Hematopoietic multipotent progenitor cell (in vitro differentiated cells): ENCODE measurements at regions not wholly inside any gene's neighbourhood (a gene's known extent, or its start where the extent isn't known, plus 50 kb on each side); places are given as distances from the start of the nearest gene placed in this dataset.
A peak's percentile ranks its signal among the peaks of the same experiment; 100 is the strongest.
"Not testable (repeated sequence)": the region's sequence is repeated elsewhere in the genome, so short reads cannot be mapped to it uniquely, and the experiment has no call there.

ENCODE experiments used
- DNase-seq, 3 donors: peaks; one replicate each; pipeline ENCODE4 v3.0.0-alpha.2; 2011 to 2015; ENCODE audit warnings: low read depth in 2 of 3, low spot score in 2 of 3

DNA sequence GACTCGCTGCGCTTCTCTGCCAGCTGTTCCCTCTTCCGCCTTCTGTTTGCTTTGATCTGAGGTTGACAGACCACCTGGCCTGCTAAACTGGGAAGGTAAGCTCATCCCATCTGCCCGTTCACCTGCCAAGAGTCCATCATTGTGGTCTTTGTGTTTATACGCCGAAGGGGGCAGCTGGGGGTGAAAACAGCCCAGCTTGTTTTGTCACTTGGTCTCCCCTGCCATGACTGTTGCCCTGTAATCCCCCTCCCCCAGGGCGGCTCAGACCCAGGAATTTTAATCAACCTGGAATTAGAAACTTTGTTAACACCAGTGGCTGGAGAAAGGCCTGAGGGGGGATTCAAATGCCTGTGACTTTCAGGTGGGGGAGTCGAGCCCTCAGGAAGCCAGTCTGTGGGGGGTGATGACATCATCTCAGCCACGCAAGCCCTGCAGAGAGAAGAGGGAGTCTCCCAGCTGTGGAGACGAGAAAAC lies 333.3 kb downstream of the BCOR start:
- no peak for DNase-seq

- DNase-seq = no peak
Observed at GRCh38 chrX:39765327-39765726, 332.4 kb downstream of the BCOR start.

DNA sequence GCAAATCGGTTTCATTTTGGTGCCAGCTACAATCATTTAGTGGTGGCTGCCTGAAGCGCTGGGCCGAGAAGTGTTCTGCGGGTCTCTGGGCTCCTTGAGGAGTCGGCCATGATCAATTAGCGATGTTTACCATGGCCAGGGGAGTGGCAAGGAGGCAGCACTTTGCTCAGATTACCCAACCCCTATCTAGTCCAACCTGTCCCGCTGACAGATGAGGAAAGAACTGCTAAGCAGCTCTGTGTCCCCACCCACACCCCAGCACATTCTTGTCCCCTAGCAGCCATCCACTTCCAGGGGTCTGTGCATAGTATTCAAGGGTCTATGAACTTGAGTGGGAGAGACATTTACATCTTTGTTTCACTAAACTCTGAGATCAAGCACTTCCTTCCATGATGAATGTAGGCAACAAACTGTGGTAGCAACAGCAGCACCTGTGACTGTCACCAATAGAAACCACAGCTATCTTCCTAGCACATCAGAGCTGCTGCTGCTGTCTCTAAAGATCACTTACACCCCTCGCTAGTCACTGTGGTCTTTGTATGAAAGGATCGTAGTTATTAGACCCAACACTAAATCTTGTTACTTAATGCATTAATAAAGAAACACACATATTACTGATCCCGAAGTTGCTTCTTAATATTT lies 331.6 kb downstream of the BCOR start:
- no peak for DNase-seq

GRCh38 chrX:39766855-39767254 lies 330.9 kb downstream of the BCOR start:
- no peak for DNase-seq

DNA sequence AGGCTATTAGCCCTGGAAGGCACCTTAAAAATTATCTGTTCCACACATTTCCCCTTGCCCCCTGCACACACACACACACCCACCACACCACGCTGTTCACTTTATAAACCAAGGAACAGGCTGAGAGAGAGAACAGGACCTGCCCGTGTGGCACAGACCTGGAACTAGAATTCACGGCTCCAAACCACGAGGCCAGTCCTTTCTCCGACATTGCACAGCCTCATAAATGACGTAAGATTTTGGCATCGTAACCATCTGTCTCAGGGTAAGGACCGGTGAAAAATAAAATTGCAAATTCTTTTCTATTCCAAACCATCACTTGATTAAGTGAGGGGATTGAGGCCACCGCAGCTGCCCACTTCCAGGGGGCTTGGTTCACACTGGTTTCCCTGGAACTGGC lies 330.3 kb downstream of the BCOR start:
- no peak for DNase-seq

DNA sequence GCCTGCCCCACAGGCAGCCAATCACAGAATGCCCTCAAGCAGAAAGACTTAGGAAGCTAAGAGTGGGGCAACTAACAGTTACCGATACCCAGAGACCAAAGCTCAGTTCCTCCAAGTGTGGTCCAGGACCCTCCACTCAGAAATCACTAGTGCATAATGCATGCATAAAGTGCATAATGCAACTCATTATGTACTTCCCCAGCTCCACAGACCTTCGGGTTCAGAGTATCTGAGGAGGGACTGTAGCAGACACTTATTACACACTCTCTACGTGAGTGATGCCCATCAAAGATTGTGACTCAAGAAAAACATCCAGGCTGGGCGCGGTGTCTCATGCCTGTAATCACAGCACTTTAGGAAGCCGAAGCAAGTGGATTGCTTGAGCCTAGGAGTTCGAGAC lies 328.0 kb downstream of the BCOR start:
- no peak for DNase-seq

- DNase-seq = no peak
Observed at GRCh38 chrX:39771089-39771488, 326.7 kb downstream of the BCOR start.

DNA sequence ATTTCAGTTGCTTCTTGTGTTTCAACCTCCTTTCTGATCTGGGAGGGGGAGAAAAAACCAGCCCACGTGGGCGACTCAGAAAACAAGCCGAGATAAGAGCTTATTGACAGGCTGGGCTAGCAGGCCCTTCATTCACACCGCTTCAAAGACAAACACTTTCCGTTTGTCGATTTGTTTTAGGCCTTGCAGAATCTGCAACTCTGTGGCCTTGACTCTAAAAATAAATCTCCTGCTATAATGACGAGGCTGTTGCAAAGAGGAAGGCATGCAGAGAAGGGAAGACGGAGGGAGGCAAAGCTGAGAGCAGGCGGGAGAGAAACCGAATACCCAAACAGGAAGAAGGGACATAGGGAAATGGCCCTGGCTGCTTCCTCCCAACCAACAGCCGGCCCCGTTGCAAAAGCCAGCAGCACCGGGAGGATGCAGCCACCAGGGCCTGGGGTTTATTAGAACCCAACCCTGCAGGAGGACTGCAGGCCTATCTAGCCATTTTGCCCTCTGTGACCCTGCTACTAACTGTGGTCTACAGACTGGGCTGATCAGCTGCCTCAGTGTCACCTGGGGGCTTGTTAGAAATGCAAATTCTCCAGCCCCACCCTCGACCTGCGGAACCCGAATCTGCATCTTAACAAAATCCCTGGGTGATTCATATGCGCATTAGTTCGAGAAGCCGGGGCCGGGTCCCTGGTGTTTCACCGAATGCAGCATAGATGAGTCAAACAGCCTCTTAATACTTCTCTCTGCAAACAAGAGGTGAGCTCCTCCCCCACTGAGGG lies 325.5 kb downstream of the BCOR start:
- peak in 2 of 3 donors; percentile 48 to 76 for DNase-seq

DNA sequence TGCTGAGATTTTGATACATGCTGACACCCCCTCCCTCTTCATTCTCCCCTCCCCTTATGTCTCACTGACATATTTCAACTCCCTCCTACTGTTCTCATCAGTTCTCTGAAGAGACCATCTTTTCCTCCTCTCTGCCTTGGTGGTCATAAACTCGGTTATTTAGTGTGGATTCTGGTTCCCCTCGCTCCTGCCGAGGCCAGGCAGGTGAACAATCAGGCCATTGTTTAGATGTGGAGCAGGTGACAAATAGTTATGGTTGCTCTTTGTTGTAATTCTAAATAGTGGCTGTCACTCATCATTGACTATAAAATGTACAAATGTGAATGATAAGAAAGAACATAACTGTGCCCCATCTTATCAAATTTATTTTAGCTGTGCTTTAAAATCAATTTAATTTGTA lies 324.6 kb downstream of the BCOR start:
- no peak for DNase-seq

GRCh38 chrX:39773923-39774773 lies 323.6 kb downstream of the BCOR start:
- peak in 2 of 3 donors; percentile 15 to 17 for DNase-seq

- DNase-seq = no peak
Observed at GRCh38 chrX:39774774-39775328, 322.9 kb downstream of the BCOR start.

DNA sequence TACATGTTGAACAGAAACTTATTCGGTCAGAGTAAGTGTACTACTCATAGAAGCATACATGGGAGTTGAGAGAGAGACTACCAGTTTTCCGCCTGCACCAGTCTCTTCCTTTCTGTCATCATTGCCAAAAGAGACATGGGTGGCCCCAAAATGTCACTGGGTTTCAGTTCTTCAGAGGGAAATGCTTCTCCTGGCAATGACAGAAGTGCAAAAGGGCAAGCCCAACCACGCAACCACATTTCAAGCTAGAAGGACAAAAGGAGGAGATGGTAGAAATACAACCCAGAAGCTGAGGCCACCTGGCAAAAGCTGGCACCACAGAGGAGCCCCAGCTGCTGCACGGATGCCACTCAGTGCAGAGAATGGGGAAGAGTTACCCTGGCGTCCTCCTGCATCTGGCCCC lies 320.1 kb downstream of the BCOR start:
- peak in 1 of 3 donors; percentile 58 for DNase-seq

- peak in 1 of 3 donors; percentile 17 for DNase-seq
Observed at GRCh38 chrX:39779952-39780783, 317.6 kb downstream of the BCOR start.

DNA sequence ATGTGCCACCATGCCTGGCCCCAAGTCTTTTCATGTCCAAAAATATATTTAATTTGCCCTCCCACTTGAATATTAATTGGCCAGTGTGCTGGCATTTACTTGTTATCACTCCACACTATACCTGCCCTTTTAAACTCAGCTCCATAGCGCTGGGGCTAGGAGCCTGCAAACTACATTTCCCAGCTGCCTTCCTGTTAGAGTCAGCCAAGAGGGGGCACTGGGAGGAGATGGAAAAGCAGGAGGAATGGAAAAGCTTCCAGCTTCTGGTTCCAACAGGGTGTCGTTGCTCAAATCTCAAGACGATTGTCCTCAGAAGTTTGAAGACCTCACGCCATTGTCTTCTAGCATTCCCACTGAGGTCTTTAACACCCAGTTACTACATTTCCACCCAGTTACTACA lies 315.5 kb downstream of the BCOR start:
- DNase-seq = no peak

- DNase-seq = no peak
Observed at GRCh38 chrX:39787999-39788398, 309.8 kb downstream of the BCOR start.

DNA sequence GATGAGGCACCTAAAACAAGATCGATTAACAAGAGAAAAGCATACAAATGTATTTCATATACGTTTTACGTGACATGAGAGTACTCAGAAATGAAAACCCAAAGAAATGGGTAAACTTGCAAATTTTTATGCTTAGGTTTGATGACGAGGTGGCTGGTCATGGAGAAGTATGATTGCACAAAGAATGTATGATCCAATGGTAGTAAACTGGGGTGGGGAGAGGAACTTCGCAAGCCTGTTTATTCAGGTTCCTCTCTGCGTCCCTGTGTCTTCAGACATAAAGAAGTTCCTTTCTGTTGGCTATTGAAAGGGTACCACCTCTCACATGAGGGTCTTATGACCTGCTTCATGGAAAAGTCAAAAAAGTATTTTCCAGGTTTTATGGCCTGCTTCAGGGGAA lies 309.2 kb downstream of the BCOR start:
- DNase-seq = no peak

DNA sequence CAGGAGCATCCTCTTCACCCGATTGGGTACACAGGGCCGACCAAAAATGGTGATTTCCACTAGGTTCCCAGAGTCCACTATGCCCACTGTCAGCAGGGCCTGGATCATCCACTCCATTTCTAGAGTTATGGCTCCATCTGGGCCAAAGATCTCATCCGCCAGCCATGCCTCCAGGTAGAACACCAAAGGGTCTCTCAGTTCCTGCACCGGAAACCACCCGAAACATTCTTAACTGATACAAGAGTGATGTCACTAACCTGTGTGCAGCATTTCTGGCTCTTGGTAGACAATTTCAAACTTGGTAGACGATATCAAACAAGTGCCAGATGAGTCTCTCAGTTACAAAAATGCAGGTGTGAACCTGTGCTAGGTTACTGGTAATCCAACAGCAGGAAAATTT lies 306.1 kb downstream of the BCOR start:
- no peak for DNase-seq

- DNase-seq = no peak
Observed at GRCh38 chrX:39795605-39796004, 302.2 kb downstream of the BCOR start.

- no peak for DNase-seq
Observed at GRCh38 chrX:39796856-39797255, 300.9 kb downstream of the BCOR start.

DNA sequence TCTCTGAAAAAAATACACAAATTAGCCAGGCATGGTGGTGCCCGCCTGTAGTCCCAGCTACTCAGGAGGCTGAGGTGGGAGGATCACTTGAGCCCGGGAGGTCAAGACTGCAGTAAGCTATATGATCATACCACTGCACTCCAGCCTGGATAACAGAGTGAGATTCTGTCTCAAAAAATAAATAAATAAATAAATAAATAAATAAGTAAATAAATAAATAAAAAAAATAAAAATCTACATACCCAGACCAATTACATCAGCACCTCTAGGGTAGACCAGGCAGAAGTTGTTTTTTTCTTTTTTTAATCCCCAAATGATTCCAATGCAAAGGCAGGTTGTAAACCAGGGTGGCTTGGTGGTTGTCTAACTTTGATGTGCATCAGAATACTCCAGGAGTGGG lies 299.3 kb downstream of the BCOR start:
- not testable (repeated sequence) for DNase-seq
